ENCODE measurements at regions not wholly inside any gene's neighbourhood (a gene's known extent, or its start where the extent isn't known, plus 50 kb on each side); places are given as distances from the start of the nearest gene placed in this dataset.

DNA sequence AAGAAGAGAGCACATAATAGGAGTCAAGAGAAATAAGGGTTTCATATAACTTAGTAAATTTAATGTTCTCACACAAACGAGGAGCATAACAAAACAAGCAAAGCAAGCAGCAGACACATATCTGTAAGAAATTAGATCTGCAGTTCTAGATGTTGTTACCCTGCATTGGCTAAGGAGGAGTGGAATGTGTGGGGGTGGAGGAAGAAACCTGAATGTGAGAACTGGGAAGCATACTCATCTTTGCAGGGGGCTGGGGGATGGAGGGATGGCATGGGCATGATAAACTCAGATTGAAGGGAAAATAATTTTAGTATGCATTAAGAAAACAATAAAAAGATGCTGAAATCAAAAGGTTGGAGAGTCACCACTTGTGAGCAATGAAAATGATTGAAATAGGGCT is 255.0 kb downstream of the LIG4 start:
- H3K4me3 ChIP-seq (ENCODE audit: low read length) = no peak overlapping the region
- peaks cover 3% of the 10 kb centered on the region for H3K9me3 ChIP-seq (ENCODE audit: control insufficient read depth, insufficient read depth, low read length)
- 29% methylated on average over 1 of the region's 1 CpG for WGBS (ENCODE audit: insufficient coverage)
- H3K27ac Mint-ChIP-seq = no peak overlapping the region
- H3K36me3 ChIP-seq (ENCODE audit: control insufficient read depth, insufficient read depth, low read length) = no peaks in the 10 kb centered on the region
- intact Hi-C loops (cut with micrococcal nuclease) = no loop called here
- no peaks in the 10 kb centered on the region for H3K27me3 ChIP-seq (ENCODE audit: control insufficient read depth, insufficient read depth, low read length)
- no peak overlapping the region for H3K27ac ChIP-seq (ENCODE audit: low read length)
- DNase-seq (no peak), ATAC-seq (no peak)
- H3K4me1 Mint-ChIP-seq = no peaks in the 10 kb centered on the region
- TF ChIP-seq, protein P1, sequence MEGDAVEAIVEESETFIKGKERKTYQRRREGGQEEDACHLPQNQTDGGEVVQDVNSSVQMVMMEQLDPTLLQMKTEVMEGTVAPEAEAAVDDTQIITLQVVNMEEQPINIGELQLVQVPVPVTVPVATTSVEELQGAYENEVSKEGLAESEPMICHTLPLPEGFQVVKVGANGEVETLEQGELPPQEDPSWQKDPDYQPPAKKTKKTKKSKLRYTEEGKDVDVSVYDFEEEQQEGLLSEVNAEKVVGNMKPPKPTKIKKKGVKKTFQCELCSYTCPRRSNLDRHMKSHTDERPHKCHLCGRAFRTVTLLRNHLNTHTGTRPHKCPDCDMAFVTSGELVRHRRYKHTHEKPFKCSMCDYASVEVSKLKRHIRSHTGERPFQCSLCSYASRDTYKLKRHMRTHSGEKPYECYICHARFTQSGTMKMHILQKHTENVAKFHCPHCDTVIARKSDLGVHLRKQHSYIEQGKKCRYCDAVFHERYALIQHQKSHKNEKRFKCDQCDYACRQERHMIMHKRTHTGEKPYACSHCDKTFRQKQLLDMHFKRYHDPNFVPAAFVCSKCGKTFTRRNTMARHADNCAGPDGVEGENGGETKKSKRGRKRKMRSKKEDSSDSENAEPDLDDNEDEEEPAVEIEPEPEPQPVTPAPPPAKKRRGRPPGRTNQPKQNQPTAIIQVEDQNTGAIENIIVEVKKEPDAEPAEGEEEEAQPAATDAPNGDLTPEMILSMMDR (IDR thresholded peaks at IDR 0.05) = no peak
- H3K9me3 Mint-ChIP-seq = peaks cover 21 to 22% of the 10 kb centered on the region in 2 donors
- no peaks in the 10 kb centered on the region for H3K27me3 Mint-ChIP-seq (ENCODE audit: low read depth in 2 of 2)
- H3K36me3 Mint-ChIP-seq = no peaks in the 10 kb centered on the region
- no peak overlapping the region for H3K4me3 Mint-ChIP-seq
- H3K4me1 ChIP-seq (ENCODE audit: control insufficient read depth, insufficient read depth, low read length) = no peaks in the 10 kb centered on the region

DNA sequence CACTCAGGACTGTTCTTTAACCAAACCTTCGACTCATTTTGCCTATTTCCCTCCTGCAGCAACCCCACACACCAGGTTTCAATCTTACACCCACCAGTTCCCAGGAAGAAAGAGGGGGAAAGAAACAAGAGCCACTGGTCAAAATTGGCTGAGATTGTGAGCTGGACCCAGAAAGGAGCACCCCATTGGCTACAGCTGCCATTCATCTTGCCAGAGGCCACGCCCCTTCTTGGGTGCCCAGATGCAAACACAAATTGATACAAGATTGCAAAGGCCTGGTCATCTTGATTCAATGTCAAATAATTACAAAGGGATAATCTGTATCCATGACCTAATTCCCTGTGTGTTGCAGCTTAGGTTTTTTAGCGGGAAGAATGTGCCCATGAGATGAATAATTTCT is 258.4 kb downstream of the LIG4 start:
- no peak for ATAC-seq
- Mint-ChIP-seq H3K27me3 (ENCODE audit: low read depth in 2 of 2) (no peaks in the 10 kb centered on the region), H3K27ac (no peak overlapping the region), H3K36me3 (no peaks in the 10 kb centered on the region), H3K9me3 (peaks cover 11 to 19% of the 10 kb centered on the region in 2 donors), H3K4me1 (no peaks in the 10 kb centered on the region), H3K4me3 (no peak overlapping the region)
- H3K27ac ChIP-seq (ENCODE audit: low read length) = no peak overlapping the region
- WGBS (ENCODE audit: insufficient coverage) = 52% methylated on average over 2 of the region's 3 CpGs
- intact Hi-C loops (cut with micrococcal nuclease) = no loop called here
- no peak overlapping the region for H3K4me3 ChIP-seq (ENCODE audit: low read length)
- peaks cover 2% of the 10 kb centered on the region for H3K9me3 ChIP-seq (ENCODE audit: control insufficient read depth, insufficient read depth, low read length)
- H3K27me3 ChIP-seq (ENCODE audit: control insufficient read depth, insufficient read depth, low read length) = no peaks in the 10 kb centered on the region
- TF ChIP-seq, protein P1 (IDR thresholded peaks at IDR 0.05) = no peak
- no peaks in the 10 kb centered on the region for H3K4me1 ChIP-seq (ENCODE audit: control insufficient read depth, insufficient read depth, low read length)
- no peaks in the 10 kb centered on the region for H3K36me3 ChIP-seq (ENCODE audit: control insufficient read depth, insufficient read depth, low read length)
- no peak for DNase-seq

DNA sequence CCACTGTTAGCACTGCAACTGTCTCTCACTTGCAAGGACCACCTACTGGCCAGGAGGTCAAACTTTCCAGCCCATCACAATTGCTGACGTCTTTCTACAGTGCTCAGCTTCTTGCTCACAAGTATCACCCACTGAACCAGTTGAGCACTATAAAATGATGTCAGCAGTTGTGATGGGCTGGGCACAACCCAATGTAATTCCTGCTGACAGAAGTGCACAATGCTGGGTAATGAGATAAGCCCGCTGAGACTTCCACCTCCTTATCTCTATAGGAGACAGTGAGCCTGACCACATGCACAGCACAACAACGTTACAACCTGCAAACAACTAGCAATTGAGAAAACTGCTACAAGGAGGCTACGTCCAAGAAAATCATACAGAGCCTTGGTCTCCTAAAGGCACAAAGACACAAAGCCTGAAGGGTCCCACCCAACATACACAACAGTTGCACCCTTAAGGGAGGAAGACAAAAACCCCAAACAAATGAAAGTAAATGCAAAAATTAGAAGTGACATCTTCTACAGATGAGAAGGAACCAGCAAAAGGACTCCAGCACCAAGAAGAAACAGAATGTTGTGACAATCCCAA is 273.2 kb downstream of the LIG4 start:
- H3K9me3 Mint-ChIP-seq = peaks cover 15 to 38% of the 10 kb centered on the region in 2 donors
- DNase-seq = no peak
- H3K36me3 Mint-ChIP-seq = peaks cover 9% of the 10 kb centered on the region
- intact Hi-C loops (cut with micrococcal nuclease) = no loop called here
- no peaks in the 10 kb centered on the region for H3K36me3 ChIP-seq (ENCODE audit: control insufficient read depth, insufficient read depth, low read length)
- WGBS (ENCODE audit: insufficient coverage) = 76% methylated on average over 4 of the region's 4 CpGs
- TF ChIP-seq, protein P1 (IDR thresholded peaks at IDR 0.05) = no peak
- H3K4me3 Mint-ChIP-seq = no peak overlapping the region
- H3K4me1 ChIP-seq (ENCODE audit: control insufficient read depth, insufficient read depth, low read length) = no peaks in the 10 kb centered on the region
- H3K4me3 ChIP-seq (ENCODE audit: low read length) = no peak overlapping the region
- no peaks in the 10 kb centered on the region for H3K4me1 Mint-ChIP-seq
- H3K9me3 ChIP-seq (ENCODE audit: control insufficient read depth, insufficient read depth, low read length) = peaks cover 20% of the 10 kb centered on the region
- H3K27ac ChIP-seq (ENCODE audit: low read length) = no peak overlapping the region
- no peaks in the 10 kb centered on the region for H3K27me3 ChIP-seq (ENCODE audit: control insufficient read depth, insufficient read depth, low read length)
- no peak overlapping the region for H3K27ac Mint-ChIP-seq
- no peaks in the 10 kb centered on the region for H3K27me3 Mint-ChIP-seq (ENCODE audit: low read depth in 2 of 2)
- ATAC-seq = no peak

DNA sequence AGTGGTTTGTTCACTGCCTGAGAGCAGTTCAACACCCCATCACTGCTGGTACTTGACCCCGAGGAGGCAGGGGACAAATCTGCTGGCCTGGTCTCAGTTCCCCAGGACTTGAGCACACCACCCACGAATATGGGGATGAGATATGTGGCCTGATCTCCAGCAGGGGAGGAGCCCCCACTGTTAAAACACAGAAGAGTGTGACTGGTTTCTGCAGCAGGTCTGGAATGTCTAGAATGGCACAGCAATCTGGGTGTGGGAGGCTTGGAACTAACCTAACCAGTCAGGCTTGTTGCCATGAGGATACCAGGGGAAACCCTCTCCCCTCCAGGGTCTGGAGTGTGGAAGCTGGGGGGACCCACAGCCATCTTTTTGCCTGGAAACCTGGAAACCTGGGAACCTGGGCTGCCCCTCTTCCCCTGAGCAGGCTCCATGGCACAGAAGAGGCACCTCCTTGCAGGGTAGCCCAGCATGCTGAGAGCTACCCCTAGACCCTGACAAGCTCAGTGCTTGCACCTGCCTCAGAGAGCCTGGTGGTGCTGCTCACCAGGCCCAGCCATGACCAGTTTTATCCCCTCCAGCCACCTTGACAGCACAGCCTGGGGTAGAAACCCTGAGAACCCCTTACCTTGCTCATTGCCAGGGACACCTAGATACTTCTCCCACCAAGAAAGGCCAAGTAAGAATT is 273.8 kb downstream of the LIG4 start:
- no peaks in the 10 kb centered on the region for H3K27me3 Mint-ChIP-seq (ENCODE audit: low read depth in 2 of 2)
- no peaks in the 10 kb centered on the region for H3K27me3 ChIP-seq (ENCODE audit: control insufficient read depth, insufficient read depth, low read length)
- H3K27ac ChIP-seq (ENCODE audit: low read length) = no peak overlapping the region
- no peak overlapping the region for H3K27ac Mint-ChIP-seq
- no peaks in the 10 kb centered on the region for H3K4me1 ChIP-seq (ENCODE audit: control insufficient read depth, insufficient read depth, low read length)
- intact Hi-C loops (cut with micrococcal nuclease) = no loop called here
- 69% methylated on average over 2 of the region's 2 CpGs for WGBS (ENCODE audit: insufficient coverage)
- DNase-seq = no peak
- H3K9me3 Mint-ChIP-seq = peaks cover 13 to 39% of the 10 kb centered on the region in 2 donors
- H3K9me3 ChIP-seq (ENCODE audit: control insufficient read depth, insufficient read depth, low read length) = peaks cover 20% of the 10 kb centered on the region
- TF ChIP-seq, protein P1 (IDR thresholded peaks at IDR 0.05) = no peak
- H3K4me3 ChIP-seq (ENCODE audit: low read length) = no peak overlapping the region
- no peak overlapping the region for H3K4me3 Mint-ChIP-seq
- H3K36me3 ChIP-seq (ENCODE audit: control insufficient read depth, insufficient read depth, low read length) = no peaks in the 10 kb centered on the region
- H3K36me3 Mint-ChIP-seq = peaks cover 9% of the 10 kb centered on the region
- ATAC-seq = no peak
- no peaks in the 10 kb centered on the region for H3K4me1 Mint-ChIP-seq

Measured in natural killer cell (primary cell).